ENCODE measurements at regions not wholly inside any gene's neighbourhood (a gene's known extent, or its start where the extent isn't known, plus 50 kb on each side); places are given as distances from the start of the nearest gene placed in this dataset.

- CTCF ChIA-PET, result interaction anchor here (1.5 kb wide), 1 partner anchor 14 kb away, joined by 3 read pairs; no protein-coding TSS in a partner anchor
- no peak for TF ChIP-seq CTCF (IDR thresholded peaks at IDR 0.05; ENCODE audit: control extremely low read depth, extremely low read depth, low read depth, missing control alignments)
- no peak for DNase-seq (ENCODE audit: extremely low spot score)
- POLR2A ChIA-PET, result no interaction called here
These were observed 594.1 kb upstream of the FTMT start for GRCh38 chr5:121257621-121258020.

GRCh38 chr5:121263456-121263855, 588.2 kb upstream of the FTMT start:
- ChIA-PET POLR2A (no interaction called here), CTCF (no interaction called here)
- no peak for DNase-seq (ENCODE audit: extremely low spot score)
- TF ChIP-seq CTCF (IDR thresholded peaks at IDR 0.05; ENCODE audit: control extremely low read depth, extremely low read depth, low read depth, missing control alignments), result no peak

GRCh38 chr5:121264605-121265004, 587.1 kb upstream of the FTMT start:
- CTCF ChIA-PET, result no interaction called here
- TF ChIP-seq CTCF (IDR thresholded peaks at IDR 0.05; ENCODE audit: control extremely low read depth, extremely low read depth, low read depth, missing control alignments), result no peak
- POLR2A ChIA-PET, result no interaction called here

GRCh38 chr5:121271546-121271945, 580.1 kb upstream of the FTMT start:
- TF ChIP-seq CTCF (IDR thresholded peaks at IDR 0.05; ENCODE audit: control extremely low read depth, extremely low read depth, low read depth, missing control alignments), result no peak
- ChIA-PET CTCF (interaction anchor here (1.0 kb wide), 1 partner anchor 14 kb away, joined by 3 read pairs; no protein-coding TSS in a partner anchor), POLR2A (no interaction called here)
- DNase-seq (ENCODE audit: extremely low spot score), result no peak

More at GRCh38 chr5:121264605-121265004, 587.1 kb upstream of the FTMT start:
- no peak for DNase-seq (ENCODE audit: extremely low spot score)

- no peak for TF ChIP-seq CTCF (IDR thresholded peaks at IDR 0.05; ENCODE audit: control extremely low read depth, extremely low read depth, low read depth, missing control alignments)
- ChIA-PET POLR2A (no interaction called here), CTCF (no interaction called here)
- no peak for DNase-seq (ENCODE audit: extremely low spot score)
These were observed 577.7 kb upstream of the FTMT start for GRCh38 chr5:121273833-121274433.

- ChIA-PET CTCF (no interaction called here), POLR2A (no interaction called here)
- TF ChIP-seq CTCF (IDR thresholded peaks at IDR 0.05; ENCODE audit: control extremely low read depth, extremely low read depth, low read depth, missing control alignments), result no peak
- DNase-seq (ENCODE audit: extremely low spot score), result no peak
These were observed 571.9 kb upstream of the FTMT start for GRCh38 chr5:121279801-121280200.

Data from GM10248 (cell line).